Fibroblast of skin of back (primary cell): ENCODE measurements at regions not wholly inside any gene's neighbourhood (a gene's known extent, or its start where the extent isn't known, plus 50 kb on each side); places are given as distances from the start of the nearest gene placed in this dataset.
"Not testable (repeated sequence)": the region's sequence is repeated elsewhere in the genome, so short reads cannot be mapped to it uniquely, and the experiment has no call there.

Source experiments
- DNase-seq: peaks from one replicate; pipeline ENCODE4 v3.0.0-alpha.2; 2013

DNA sequence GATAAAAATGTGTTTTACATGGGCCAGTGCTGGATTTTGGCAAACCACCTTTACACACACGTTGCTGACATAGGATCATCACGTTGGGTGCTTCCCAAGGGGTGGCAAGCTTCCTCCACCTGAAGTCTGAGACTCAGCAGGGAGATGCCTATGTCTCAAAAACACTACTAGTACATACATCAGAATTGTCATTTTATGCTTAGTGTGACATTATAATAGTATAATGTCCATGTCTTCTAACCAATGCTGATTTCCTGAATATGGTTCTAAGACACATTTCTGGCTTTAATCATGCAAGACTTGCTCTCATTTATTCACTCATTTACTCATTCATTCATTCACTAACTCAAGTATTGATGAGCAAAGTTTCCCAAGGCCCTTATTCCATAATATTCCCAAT, 322.3 kb downstream of the LNPK start:
- no peak for DNase-seq

GRCh38 chr2:175679231-175679630, 322.8 kb downstream of the LNPK start:
- DNase-seq = no peak

GRCh38 chr2:175677880-175678279, 324.2 kb downstream of the LNPK start:
- DNase-seq = no peak

GRCh38 chr2:175676813-175677212, 325.3 kb downstream of the LNPK start:
- no peak for DNase-seq

GRCh38 chr2:175668804-175669203, 333.3 kb downstream of the LNPK start:
- not testable (repeated sequence) for DNase-seq

GRCh38 chr2:175662335-175662734, 339.7 kb downstream of the LNPK start:
- DNase-seq = no peak

- no peak for DNase-seq
Observed at GRCh38 chr2:175648577-175649063, 353.4 kb downstream of the LNPK start.

DNA sequence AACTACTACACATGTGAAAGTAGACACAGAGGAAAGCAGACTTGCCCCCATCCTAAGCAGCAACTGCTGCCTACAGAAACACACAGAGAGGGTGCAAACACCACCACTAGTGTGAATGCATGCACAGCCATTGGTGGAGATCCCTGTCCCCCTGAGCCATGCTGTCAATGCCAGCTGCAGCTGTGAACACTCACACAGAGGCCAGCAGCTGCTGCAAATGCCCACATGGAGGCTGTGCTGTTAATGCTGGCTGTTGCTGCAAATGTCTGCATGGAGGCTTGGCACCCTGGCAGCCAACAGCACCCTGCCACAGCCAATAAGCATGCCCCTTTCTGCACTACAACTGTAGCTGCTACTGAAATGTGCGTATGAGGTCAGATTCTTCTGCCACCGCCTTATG, 355.0 kb downstream of the LNPK start:
- no peak for DNase-seq

GRCh38 chr2:175640655-175641054, 361.4 kb downstream of the LNPK start:
- no peak for DNase-seq

- DNase-seq = no peak
Observed at GRCh38 chr2:175633227-175633626, 368.8 kb downstream of the LNPK start.

- peak; percentile 70 for DNase-seq
Observed at GRCh38 chr2:175631245-175631623, 370.8 kb downstream of the LNPK start.

DNA sequence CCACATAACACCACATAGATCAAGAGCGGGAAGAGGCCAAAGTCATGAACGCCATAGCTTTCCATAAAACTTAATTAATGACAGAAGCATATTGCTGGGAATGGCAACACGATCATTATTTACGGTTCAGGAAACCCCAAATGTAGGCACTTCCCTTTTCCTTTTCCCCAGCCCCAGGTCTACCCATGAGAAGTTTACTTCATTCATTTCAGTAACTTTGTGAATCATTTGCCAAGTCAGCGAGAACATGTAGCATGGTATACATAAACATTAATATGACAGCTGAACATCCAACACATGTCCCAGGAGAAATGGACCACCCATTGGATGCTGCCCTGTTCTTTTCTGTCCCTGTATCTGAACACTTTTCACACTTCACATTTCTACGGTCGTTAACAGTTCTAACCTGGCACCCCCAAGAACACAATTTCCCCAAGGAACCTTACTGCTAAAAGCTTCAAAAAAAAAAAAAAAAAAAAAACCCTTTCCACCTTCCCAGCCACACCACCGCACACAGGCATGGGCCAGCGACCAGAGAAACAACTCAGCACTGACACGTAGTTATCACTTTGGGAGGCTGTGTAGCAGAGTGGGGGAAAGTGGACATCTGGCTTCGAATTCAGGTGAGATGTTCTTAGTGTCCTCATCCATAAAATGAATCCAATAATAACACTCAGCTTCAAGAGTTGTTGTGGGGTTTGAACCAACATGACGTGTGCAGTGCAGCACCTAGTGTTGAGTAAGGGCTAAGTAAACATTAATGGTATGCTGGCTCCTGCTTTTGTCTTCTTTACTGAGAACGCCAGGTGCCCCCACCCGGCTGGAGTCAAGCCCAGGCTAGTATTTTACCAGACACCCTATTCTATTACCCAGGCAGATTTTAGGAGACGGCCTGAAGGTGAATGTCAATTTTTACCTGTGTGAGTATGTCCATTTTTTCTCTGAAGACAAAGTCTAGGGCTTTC, 371.5 kb downstream of the LNPK start:
- no peak for DNase-seq

DNA sequence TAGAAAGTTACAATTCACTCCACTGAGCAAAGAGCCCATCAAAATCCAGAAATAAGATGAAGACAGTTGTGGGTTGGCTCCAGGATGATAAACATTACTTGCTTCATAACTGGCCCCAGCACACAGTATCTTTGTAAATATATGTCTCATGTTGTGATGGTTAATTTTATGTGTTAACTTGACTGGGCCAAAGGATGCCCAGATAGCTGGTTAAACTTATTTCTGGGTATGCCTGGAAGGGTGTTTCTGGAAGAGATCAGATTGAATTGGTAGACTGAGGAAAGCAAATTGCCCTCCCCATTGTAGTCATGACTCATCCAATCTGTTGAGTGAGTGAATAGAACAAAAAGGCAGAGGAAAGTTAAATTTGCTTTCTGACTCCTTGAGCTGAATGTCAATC, 373.8 kb downstream of the LNPK start:
- no peak for DNase-seq

DNA sequence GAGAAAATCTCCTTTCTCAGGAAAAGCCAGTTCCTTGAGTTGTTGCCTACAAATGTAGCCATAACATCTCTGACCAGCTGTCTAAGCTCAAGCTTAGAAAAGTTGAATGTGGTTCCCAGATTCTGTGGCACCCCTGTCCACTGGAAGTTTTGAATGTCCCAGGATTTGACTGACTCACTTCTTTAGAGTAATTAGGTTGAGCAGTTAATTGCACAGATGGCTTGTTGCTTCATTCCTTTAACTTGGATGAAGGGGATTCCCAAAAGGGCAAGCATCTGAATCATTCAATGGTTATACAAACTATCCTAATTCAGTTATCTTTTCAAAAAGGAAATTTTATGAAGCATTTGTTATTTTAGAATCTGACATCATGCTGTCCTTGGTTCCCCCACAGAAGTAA, 374.7 kb downstream of the LNPK start:
- DNase-seq = peak; percentile 75

DNA sequence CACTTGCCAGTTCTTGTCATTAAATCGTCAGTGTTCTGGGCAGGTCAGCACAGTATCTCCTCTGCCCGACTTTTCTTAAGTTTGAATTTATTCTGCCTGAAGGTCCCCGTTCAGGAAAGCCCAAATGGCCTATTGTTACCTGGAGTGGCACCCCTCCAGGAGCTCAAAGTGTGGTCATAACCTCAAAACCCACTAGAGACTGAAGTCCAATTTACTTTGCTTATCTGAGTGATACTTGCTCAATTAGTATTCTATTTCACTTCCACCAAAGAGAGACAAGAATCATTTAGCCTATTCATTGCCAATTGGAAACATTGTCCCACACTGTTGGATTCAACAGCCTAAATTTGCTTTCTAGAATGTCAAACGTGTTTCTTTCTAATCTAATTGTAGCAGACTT, 375.3 kb downstream of the LNPK start:
- DNase-seq = no peak

- DNase-seq = no peak
Observed at GRCh38 chr2:175624785-175625184, 377.3 kb downstream of the LNPK start.

- DNase-seq = no peak
Observed at GRCh38 chr2:175624211-175624761, 377.8 kb downstream of the LNPK start.

DNA sequence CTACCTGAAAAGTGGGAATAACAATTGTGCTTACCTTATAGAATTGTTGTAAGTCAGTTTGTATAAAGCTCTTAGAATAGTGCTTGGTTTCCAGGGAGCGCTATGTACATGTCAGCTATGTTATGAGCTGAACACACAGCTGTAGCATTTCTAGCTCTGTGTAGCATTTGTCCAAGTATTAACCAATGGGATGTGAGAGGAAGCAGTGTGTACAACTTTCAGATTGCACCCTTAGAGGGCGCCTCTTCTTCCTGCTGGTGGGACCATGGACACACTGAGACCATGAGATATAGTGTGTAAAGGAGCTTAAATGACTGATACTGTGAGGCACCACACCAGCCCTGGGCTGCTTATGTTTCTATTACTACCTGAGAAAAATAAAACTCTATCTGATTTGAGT, 380.2 kb downstream of the LNPK start:
- no peak for DNase-seq

- DNase-seq = no peak
Observed at GRCh38 chr2:175620106-175620505, 382.0 kb downstream of the LNPK start.

DNA sequence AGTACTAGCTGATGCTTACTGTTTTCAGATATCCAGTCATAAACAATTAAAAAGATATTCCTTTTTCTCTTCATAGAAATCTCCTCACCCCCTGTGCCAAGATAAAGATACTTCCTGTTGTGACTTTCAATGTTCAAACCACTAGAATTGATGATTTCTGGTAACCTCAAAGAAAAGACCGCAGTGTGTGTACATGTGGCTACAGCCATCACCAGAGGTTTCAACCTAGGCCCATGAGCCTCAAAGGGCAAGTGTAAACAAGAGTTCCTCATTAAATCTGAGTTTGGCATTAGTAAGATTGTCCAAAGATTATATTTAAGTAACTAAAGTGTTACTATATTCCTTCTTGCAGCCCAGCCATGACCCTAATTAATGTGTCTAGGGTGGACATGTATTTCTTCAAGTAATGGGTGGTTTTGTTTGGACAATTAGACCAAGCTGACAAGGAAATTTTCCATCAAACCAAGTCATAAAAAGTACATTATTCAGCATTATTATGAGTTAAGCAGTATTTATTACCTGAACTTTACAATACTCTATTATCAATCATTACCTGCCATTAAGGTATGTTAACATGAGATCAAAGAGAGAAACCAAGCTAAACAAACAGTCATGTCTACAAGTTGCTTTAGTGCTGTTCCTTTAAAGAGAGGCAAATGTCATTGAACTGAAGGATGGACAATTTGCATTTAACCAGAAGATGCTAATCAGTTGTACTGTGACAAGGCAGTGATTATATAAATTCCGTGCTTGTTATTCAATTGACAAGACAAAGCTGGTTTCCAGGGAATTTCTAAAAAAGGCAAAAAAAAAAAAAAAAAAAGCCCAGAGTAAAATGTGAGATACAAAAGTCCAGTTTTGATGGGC, 382.7 kb downstream of the LNPK start:
- no peak for DNase-seq

DNA sequence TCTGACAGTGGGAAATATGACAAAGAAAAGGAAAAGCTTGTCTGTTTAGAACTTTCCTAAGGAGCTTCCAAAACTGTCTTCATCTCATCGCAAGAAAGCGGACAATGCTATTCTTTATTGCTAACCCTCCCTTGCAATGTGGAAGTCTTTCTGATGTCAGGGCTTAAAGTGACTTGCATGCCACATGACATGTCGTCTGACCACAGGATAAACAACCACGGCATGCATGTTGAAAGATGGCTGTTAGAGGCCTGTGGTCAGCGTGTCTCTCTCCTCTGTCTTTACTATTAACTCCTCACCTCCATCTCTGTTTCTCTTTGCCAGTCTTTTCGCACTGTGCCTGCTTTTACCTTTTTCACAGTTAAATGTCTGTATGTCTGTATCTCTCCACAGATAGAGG, 389.8 kb downstream of the LNPK start:
- no peak for DNase-seq

GRCh38 chr2:175606010-175606841, 395.8 kb downstream of the LNPK start:
- DNase-seq = peak; percentile 66
